ENCODE measurements at regions not wholly inside any gene's neighbourhood (a gene's known extent, or its start where the extent isn't known, plus 50 kb on each side); places are given as distances from the start of the nearest gene placed in this dataset.

DNA sequence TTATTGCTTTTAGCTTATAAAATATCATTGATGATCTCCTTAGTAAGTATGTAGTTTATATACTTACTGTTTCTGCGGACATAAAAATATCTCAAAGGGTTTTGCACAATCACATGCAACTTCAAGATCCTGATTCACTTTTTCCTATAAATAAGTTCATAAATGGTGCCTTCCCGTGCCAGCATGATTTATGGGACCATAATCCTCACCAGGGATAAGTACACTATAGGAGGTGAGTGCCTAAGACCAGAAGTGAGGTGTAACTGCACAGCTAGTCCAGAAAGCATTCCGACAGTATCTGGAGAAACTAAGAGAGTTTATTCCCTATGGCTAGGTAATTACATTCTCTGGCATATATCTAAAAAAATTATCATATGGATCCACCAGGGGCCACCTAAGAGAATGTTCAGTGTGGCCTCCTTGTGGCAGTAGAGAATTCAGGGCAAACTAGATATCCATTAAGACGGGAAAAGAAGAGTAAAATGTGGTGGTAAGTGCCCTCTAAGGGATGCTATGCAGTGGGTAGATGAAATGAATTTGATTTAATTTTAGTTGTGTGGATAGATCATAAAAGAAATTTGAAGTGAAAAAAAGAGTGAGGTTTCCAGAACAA is 402.5 kb upstream of the SLC24A2 start:
- peak in 1 of 2 experiments; percentile 4 for DNase-seq

DNA sequence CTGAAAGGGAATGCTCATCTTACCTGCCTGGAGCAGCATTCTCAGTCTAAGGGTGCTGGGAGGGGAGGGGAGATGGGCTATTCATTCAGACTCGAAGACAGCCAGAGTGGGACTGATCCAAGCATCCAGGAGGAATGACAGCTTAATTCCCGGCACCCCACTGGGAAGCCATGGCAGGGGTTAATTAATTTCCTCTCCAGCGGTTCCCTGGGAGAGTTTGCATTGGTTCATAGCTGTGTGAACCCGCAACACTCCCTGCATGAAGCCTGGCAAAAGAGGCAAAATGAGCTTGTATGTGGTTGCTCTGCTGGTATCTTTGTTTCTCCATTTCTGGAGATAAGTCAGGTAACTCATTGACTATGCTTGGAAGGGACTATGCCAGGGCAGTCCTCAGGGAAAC is 401.0 kb upstream of the SLC24A2 start:
- no peak for DNase-seq

DNA sequence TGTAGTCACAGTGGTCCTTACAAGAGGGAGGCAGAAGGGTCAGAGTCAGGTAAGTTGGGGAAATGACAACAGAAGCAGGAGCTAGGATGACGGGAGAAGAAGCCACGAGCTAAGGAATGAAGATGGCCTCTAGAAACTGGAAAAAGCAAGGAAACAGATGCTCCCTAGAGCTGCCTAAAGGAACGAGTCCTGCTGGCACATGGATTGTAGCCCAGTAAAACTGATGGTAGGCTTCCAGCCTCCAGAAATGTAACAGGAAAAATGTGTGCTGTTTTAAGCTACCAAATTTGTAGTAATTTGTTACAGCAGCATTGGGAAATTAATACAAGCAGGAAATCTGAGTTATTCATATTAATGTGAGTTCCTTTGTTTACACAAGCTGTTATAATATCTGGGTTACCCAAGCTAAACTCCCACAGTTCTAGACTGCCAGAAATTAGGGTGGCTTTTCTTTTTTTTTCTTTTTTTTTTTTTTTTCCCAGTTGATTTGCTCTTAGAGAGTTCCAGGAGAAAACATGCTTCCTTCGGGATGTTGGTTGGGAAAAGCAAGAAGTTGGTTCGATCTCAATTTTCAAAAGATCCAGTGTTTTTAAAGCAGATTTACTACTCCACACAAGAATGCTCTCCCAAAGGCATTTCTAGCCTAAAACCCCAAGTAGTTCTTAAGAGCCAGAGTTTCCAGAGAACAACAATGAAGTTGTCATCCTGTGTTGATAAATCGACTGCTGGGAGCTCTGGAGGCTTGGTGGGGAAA is 400.0 kb upstream of the SLC24A2 start:
- no peak for DNase-seq

DNA sequence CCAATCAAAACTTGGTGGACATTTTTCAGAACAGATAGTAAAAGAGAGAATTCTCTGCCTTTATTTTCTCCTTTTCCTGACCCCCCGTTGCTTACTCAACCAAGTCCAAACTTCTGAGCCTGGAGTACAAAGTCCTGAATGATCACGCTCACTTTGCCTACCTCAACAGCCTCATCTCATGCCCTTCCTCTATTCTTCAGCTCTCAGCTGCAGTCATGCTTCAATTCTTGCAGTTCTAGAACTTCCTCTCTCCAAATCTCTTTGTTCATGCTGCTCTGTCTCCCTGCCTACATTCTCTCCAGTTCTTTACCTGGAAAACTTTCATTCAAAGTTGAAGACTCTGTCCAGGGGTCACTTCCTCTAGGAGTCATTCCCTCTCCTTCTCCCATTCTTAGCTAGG is 398.5 kb upstream of the SLC24A2 start:
- no peak for DNase-seq

DNA sequence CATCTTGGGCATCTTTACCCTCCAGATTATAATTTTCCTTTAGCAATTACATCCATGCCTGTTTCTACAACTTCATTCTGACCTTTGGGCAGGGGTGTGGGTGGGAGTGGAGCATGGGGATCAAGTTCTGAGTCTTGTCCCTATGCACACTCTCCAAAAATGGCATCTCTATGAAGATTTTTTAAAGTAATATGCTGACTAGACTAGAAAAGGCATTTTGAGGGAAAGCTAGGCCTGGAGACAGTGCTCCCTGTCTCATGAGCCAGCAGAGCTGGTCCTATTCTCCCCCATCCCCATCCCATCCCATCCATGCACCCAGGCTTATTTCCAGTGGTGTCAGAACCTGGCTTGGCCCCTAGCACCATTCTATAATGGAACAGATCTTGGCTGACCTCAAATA is 398.0 kb upstream of the SLC24A2 start:
- DNase-seq = no peak

DNA sequence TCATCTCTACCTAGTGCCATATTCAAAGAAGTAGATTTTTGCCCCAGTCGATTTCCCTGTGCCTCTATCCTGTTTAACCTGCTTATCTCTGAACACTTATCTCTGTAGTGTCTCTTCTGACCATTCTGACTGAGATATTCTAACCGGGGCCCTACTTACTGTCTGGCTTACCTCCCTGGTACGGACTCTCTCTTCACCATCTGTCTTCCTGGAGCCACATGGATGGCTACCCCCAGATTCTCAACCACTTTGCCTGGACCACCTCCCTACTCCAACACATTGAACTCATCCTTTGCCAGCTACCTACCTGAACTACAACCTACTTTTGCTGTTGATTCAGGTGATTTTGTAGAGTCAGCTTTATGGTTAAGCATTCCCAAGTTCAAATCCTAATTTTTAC is 397.4 kb upstream of the SLC24A2 start:
- no peak for DNase-seq

DNA sequence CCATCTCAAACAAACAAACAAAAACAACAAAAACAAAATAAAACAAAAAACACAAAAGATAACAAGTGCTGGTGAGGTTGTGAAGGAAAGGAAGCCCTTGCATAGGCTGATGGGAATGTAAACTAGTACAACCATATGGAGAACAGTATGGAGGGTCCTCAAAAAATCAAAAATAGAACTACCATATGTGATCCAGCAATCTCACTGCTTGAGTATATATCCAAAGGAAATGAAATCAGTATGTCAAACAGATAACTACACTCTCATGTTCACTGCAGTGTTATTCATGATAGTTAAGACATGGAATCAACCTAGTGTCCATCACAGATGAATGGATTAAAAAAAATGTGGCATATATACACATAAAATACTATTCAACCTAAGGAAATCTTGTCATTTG is 395.7 kb upstream of the SLC24A2 start:
- no peak for DNase-seq

DNA sequence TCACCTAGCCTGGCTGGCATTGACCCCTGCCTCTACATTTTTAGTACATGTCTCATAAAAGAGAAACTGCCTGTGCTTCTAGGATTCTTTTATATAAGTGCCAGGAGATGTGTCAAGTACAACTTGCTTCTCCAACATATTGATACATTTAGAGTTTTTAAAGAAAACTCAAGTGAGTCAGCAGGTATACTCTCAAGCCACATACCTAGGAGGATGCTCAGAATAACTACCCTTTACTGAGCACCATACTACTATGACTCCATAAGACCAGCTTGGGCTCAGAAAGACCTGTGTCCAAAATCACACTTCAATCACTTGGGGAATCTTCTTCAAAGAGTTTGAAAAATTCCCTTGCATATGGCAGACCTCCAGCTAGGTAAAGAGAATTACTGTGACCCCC is 389.8 kb upstream of the SLC24A2 start:
- no peak for DNase-seq

DNA sequence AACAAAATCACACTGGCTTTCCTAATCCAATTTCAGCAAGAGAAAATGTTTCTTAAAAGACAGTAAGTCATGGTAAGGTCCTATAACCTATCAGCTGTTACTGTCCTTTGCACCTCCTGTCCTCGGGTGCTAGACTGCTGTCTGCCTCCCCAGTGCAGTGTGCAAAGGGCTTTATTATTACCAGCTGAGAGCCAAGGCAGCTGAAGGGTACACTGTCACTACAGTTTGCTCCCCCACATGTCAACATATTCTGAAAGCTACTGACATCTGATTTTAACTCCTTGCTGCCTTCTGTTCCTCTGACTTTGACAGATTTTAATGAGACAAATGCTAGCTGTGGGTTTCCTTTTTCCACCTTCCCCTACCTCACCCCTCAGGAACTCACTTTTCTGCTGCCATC is 389.4 kb upstream of the SLC24A2 start:
- no peak for DNase-seq

DNA sequence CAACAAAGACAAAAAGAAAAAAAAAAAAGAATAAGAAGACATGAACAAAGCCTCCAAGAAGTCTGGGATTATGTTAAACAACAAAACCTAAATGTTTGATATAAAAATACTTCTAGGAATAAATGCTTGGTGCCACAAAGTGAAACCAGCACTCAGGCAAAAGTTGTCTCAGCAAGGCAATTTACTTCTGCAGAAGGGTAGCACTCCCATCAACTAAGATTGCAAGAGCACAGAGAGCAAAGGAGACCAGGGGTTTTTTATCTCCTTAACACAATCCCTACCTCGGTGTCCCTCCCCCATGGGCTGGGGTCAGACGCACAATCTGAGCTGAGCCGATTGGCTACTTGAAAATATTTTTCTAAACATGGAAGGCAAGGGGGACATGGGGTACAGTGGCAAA is 381.3 kb upstream of the SLC24A2 start:
- no peak for DNase-seq

DNA sequence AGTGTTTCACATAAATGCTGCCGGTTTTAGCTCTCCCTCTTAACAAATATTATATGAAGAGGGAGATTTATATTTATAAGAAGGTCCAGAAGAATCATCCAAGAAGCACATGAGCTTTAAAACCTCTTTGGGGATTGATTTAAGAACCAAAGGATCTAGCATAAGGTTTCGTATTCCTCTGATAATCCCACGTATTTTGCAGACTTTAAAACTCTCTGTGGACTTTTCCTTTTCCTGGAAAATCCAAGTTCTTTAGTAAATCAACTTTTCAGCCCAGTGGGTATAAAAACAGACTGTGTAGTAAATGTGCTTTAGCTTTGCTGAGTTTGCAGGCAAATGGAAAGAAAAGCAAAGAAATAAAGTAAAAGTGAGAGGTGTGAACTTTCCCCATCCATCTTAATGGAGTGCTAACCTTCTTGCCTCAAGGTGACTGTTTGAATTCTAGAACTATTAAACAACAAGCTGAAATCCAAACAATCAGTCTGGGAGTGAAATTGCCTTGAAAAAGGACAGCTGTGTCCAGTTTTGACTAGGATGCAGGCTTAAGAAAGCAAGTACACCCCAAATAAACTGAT is 363.4 kb upstream of the SLC24A2 start:
- no peak for DNase-seq

DNA sequence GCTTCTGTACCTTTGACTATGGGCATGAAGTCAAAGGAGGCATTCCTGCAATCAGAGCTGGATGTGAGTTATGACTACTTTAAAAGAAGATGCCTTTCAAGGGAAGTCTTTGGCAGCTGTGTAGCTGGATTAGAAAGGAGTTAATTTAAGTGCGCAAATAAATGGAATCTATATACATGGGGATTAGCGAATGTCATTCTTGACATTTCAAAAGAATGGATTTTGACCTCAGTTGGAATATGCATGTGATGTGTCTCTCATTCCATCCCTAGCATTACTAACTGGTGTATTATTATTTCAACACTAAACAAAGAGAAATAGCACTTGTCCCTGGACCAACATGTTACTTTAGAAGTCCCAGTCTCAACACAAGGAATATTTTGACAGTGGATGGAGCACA is 359.6 kb upstream of the SLC24A2 start:
- no peak for DNase-seq

DNA sequence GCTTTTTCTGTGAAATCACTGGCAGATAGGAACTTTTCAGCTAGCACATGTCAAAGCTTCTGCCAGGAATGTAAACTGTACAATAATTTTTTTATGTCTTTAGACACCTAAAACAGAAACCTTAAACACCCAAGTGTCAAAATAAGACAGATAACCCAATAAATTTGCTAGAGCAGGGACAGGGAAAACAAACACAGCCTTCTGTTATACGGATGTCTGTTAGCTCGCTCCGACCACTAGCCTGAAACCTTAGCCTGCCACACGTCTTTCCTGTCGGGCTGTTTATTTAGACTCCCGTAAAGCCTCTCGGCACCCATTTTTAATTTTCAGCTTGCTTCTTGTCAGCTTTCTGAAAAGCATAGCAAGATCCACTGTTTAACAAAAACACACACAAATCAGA is 355.4 kb upstream of the SLC24A2 start:
- no peak for DNase-seq

DNA sequence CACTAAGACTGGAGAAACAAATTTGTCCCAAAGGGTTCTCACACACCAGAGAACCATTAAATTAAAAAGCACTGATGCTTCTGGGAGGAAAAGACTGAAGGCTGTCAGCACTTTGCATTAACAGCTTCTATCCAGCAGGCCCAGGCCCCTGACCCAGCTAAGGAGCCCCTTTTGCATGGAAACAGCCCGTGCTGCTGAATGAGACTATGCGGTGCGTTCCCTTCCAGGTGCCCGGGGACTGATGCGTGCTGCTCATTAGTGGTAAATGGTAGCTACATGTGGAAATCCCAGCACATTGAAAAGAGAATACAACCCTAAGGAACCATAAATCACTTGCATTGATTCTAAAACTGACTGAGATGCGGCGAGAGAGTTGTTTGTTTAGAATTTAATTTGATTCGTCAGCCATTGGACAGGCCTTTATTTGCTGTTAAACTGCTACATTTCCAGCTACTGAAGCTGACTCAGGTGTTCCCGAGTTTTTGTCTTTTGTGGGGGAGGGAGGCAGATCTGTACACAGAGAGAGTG is 351.0 kb upstream of the SLC24A2 start:
- DNase-seq = no peak

DNA sequence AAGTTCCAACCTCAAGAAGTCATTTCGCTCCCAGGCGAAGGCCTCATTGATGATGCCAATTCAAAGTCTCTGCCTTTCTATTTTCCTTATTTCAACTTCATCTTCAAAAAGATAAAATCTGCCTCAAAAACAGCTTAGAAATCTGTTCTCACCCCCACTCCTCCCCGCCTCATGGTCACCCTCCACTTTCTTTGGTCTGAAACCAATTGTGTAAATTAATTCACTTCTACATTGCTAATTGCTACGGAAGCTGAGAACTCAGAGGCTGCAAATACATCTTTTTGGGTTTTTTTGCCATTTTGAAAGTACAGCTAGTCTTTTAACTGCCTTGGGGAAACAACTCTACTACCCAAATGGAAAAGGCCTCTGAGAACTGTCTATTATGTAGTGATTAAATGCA is 350.0 kb upstream of the SLC24A2 start:
- no peak for DNase-seq

DNA sequence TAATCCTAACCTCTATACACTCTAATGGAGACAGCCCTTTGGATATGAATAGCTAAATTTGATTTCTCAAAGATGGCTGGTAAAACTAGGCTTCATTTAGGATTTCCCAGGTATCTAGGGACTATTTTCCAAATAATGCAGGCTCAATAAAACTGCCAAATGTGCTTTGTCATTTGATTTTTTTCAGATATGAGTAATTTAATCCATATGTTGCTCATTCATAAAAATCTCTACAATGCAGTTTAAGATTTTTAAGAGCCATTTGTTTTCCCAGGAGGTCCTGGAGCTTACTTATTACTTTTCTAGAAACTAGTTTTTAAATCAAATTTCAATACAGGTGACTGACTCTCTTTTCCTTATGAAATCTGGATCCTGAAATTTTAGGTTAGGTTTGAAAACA is 349.3 kb upstream of the SLC24A2 start:
- DNase-seq = no peak

DNA sequence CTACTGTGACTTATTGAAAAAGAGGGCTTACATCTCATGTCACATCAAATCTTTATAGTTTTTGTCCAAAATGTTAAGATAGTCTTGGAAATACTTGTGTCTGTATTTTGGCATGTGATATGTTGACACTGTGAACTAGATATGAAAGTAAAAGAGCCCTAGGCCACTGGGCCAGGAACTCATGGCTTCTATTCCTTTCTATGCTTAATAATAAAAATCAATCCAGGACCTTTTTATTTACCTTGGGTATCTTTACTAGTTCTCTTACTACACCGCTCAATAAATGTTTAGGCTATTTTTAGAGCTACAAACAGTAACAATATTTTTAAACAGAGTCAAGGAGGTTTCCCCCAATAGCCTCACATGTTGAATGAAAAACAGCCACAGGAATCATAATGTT is 348.6 kb upstream of the SLC24A2 start:
- DNase-seq = no peak

DNA sequence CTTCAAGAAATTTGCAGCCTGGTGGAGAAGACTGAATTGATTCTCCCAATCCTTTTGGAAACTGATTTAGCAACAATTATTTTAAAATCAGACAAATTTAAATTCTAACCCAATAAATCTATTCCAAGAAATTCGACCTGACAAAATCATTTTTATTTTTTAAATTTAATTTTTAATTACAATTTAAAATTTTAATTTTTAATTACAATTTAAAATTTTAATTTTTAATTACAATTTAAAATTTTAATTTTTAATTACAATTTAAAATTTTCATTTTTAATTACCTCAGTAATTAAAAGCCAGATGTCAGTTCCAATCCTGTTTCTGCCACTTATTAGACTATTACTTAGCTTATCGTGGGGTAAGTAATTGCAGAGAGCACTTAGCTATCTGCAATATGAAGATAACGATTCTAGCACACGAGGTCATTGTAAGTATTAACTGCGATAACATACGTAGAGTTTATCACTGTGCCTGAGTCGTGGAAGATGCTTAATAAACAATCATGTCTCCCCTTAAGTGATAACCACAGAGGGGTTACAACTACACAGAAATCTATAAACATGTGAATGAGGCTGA is 346.4 kb upstream of the SLC24A2 start:
- no peak for DNase-seq

DNA sequence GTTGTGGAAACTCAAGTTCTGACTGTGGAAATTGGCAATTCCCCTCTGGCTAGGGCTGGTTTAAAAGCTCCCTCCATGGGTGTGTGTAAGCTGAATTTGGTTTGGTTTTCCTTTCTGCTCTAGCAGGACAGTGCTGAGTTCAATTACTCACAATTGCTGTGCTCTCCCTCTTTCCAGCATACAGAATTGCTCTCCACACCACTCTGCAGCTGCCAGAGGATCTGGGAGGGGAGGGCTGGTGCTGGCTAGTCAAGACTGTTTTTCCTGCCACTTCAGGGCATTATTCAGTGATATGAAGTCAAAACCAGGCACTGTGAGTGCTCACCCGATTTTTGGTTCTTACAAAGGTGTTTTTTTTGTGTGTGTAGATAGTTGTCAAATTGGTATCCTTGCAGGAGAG is 336.9 kb upstream of the SLC24A2 start:
- DNase-seq = no peak

DNA sequence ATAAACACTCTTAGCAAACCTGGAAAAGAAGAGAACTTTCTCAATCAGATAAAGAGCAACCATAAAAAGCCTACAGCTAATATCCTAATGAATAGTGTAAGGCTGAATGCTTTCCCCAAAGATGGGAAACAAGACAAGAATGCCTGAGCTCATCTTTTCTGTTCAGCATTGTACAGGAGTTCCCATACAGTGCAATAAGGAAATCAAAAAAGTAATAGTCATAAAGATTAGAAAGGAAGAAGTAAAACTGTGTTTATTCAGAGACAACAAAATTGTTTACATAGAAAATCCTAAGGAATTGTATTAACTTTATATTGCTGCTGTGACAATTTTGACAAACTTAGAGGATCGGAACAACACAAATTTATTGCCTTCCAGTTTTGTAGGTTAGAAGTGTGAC is 330.7 kb upstream of the SLC24A2 start:
- no peak for DNase-seq

DNA sequence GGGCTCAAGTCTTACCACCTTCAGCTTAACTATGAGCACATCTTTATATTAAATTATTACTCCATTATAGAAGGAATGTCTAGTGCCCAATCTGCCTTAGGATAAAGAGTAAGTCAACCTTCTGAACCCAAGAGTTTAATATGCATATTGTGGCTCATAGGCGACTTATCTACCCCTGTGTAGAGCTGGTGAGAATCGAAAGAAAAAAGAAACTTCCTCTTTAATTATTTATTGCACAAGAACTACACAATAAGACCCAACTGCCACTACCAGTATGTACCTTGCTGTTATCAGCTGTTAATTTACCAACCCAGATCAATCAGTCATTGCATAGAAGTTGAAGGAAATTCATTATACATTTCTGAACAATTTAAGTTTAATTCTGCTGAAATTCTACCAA is 329.1 kb upstream of the SLC24A2 start:
- DNase-seq = peak; percentile 9 to 14

DNA sequence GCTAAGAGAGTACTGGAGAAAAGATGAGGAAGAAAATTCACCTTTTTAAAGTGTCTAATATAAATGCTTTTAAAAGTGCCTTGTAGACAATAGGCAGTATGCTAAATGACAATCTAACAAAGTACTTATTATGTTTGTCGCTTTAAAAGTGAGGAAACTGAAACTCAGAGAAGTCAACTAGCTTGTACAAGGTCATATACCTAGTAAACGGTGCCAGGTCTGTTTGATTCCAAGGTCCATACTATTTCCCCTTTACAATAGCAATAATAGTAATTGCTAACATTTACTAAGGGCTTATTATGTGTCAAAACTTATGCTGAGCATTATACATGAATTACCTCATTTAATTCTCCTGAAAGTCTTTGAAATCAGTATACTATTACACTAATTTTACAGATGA is 328.6 kb upstream of the SLC24A2 start:
- no peak for DNase-seq

DNA sequence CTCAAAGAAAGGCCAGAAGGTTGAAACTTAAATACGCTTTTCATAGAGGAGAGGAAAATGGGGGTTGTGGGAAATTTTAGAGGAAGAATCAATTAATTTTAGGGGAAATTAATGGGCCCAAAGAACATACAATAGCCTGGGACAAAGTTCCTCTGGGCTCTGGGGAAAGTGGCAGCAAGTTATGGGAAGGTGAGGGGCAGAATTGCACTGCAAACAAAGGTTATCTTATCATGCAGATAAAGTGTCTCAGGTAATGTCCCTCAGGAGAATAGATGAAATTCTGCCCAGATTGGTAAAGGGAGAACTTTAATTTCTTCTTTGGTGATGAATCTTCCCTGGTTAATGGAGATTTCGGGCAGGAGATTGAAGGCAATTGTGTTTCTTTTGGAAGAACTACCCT is 326.1 kb upstream of the SLC24A2 start:
- no peak for DNase-seq

DNA sequence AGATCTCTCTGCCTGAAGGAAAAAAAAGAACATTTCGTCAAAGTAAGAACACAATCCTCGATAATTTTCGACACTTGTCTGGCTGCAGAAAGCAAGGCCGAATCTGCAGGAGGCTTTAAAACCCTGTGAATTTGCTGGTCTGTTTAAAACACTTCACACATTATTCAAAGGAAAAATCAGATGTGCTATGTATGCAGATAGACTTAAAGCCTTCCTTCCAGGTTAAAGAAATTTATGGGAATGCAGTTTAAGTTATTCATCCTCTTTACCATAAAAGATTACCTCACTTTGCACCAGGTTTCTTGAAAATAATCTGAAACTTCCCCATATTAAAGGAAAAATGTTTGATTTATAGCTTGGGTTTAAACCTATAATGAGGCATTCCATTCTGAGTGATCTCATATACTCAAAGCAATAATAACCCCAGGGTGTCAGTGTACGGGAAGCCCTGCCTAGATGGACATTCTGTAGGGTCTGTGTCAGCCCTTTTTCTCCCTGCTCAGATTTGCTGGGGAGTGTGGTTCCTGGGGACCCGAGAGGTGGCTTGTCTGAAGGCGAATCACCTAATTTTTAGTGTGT is 323.5 kb upstream of the SLC24A2 start:
- DNase-seq = no peak

Data from Kasumi-1 (cell line).